DOHH2 (cell line): ENCODE measurements at regions not wholly inside any gene's neighbourhood (a gene's known extent, or its start where the extent isn't known, plus 50 kb on each side); places are given as distances from the start of the nearest gene placed in this dataset.
"Not testable (repeated sequence)": the region's sequence is repeated elsewhere in the genome, so short reads cannot be mapped to it uniquely, and the experiment has no call there.

ENCODE experiments used
- H3F3A ChIP-seq: fragments of 200-600 bp; sonication (generic), shearing (Covaris generic); 2 replicates; pipeline ENCODE4 v1.6.0; 2016; ENCODE audit warnings: antibody characterized with exemption, mild to moderate bottlenecking; ENCODE audit not compliant: control insufficient read depth, insufficient read depth
- H3K27ac ChIP-seq: fragments of 200-600 bp; sonication (generic); 2 replicates; pipeline ENCODE4 v1.5.1; 2014; ENCODE audit warnings: low read depth, mild to moderate bottlenecking, low read length, moderate library complexity
- H3K27me3 ChIP-seq: fragments of 200-600 bp; sonication (generic); 2 replicates; pipeline ENCODE4 v1.6.1; 2014; ENCODE audit warnings: mild to moderate bottlenecking, low read length, mixed read lengths; ENCODE audit not compliant: control insufficient read depth
- H3K36me3 ChIP-seq: fragments of 200-600 bp; sonication (generic); 2 replicates; pipeline ENCODE4 v1.6.1; 2014; ENCODE audit warnings: mild to moderate bottlenecking, low read length, moderate library complexity, mixed read lengths; ENCODE audit not compliant: control insufficient read depth
- H3K4me1 ChIP-seq: fragments of 200-600 bp; sonication (generic); 2 replicates; pipeline ENCODE4 v1.6.1; 2014; ENCODE audit warnings: mild to moderate bottlenecking, low read length, mixed read lengths; ENCODE audit not compliant: control insufficient read depth
- H3K4me2 ChIP-seq: fragments of 200-600 bp; sonication (generic); 2 replicates; pipeline ENCODE4 v1.6.0; 2014; ENCODE audit warnings: mild to moderate bottlenecking, low read length, moderate library complexity
- H3K4me3 ChIP-seq: fragments of 200-600 bp; sonication (generic); 2 replicates; pipeline ENCODE4 v1.5.1; 2014; ENCODE audit warnings: mild to moderate bottlenecking, low read length, mixed read lengths
- H3K79me2 ChIP-seq: fragments of 200-600 bp; sonication (generic); 2 replicates; pipeline ENCODE4 v1.6.1; 2014; ENCODE audit warnings: mild to moderate bottlenecking, low read length, mixed read lengths; ENCODE audit not compliant: control insufficient read depth
- H3K9me2 ChIP-seq: fragments of 200-600 bp; sonication (generic); replicated peaks from 2 replicates; pipeline ENCODE4 v1.6.1; 2014; ENCODE audit warnings: mild to moderate bottlenecking, low read length, mixed read lengths; ENCODE audit not compliant: control insufficient read depth
- H3K9me3 ChIP-seq: fragments of 200-600 bp; sonication (generic); 2 replicates; pipeline ENCODE4 v1.6.1; 2014; ENCODE audit warnings: antibody characterized with exemption, low read length, mixed read lengths; ENCODE audit not compliant: control insufficient read depth, insufficient read depth
- H4K20me1 ChIP-seq: fragments of 200-600 bp; sonication (generic); 2 replicates; pipeline ENCODE4 v1.6.0; 2014; ENCODE audit warnings: low read depth, mild to moderate bottlenecking, antibody characterized with exemption, low read length, moderate library complexity; ENCODE audit not compliant: control insufficient read depth, insufficient read depth
- CTCF ChIP-seq: fragments of 200-600 bp; sonication (generic); IDR thresholded peaks from one replicate; pipeline ENCODE4 v1.5.1; 2014; ENCODE audit warnings: antibody characterized with exemption, mild to moderate bottlenecking, low read depth, low read length; ENCODE audit not compliant: poor library complexity, severe bottlenecking
- EZH2phosphoT487 ChIP-seq: fragments of 200-600 bp; sonication (generic); IDR thresholded peaks from 2 replicates; pipeline ENCODE4 v1.6.1; 2017; ENCODE audit warnings: borderline replicate concordance, mild to moderate bottlenecking, antibody characterized with exemption, low read length, moderate library complexity, mixed read lengths

- no peaks in the 10 kb centered on the region for H3K27me3 ChIP-seq
- H3K4me1 ChIP-seq: peaks cover 3% of the 10 kb centered on the region; the same call in 1 of the 2 replicates
- no peaks in the 10 kb centered on the region for H4K20me1 ChIP-seq
- H3F3A ChIP-seq: no peaks in the 10 kb centered on the region
- H3K27ac ChIP-seq: no peak overlapping the region
- H3K4me2 ChIP-seq: no peak overlapping the region
- H3K4me3 ChIP-seq: no peak overlapping the region
- H3K9me2 ChIP-seq: no peaks in the 10 kb centered on the region
- TF ChIP-seq EZH2phosphoT487: no peak
- TF ChIP-seq CTCF: no peak
- no peaks in the 10 kb centered on the region for H3K9me3 ChIP-seq
- H3K36me3 ChIP-seq: no peaks in the 10 kb centered on the region
- no peaks in the 10 kb centered on the region for H3K79me2 ChIP-seq
Measured at GRCh38 chr9:2387166-2387565, 234.4 kb upstream of the VLDLR start.

- Histone ChIP-seq H4K20me1 (no peaks in the 10 kb centered on the region), H3K27ac (no peak overlapping the region), H3K36me3 (no peaks in the 10 kb centered on the region), H3K4me2 (no peak overlapping the region), H3K27me3 (no peaks in the 10 kb centered on the region), H3K4me3 (no peak overlapping the region), H3K9me2 (no peaks in the 10 kb centered on the region), H3K79me2 (no peaks in the 10 kb centered on the region), H3F3A (no peaks in the 10 kb centered on the region), H3K9me3 (no peaks in the 10 kb centered on the region), H3K4me1 (peaks cover 3% of the 10 kb centered on the region; the same call in 1 of the 2 replicates)
- no peak for TF ChIP-seq CTCF
- TF ChIP-seq EZH2phosphoT487: no peak
Measured at GRCh38 chr9:2389404-2389803, 232.2 kb upstream of the VLDLR start.

GRCh38 chr9:2390028-2390427 is 231.6 kb upstream of the VLDLR start:
- Histone ChIP-seq H3K4me3 (no peak overlapping the region), H3K9me3 (no peaks in the 10 kb centered on the region), H3K79me2 (no peaks in the 10 kb centered on the region), H3K27me3 (no peaks in the 10 kb centered on the region), H3K27ac (no peak overlapping the region), H3K9me2 (no peaks in the 10 kb centered on the region), H4K20me1 (no peaks in the 10 kb centered on the region), H3K4me1 (peaks cover 3% of the 10 kb centered on the region; the same call in 1 of the 2 replicates), H3K4me2 (no peak overlapping the region), H3F3A (no peaks in the 10 kb centered on the region), H3K36me3 (no peaks in the 10 kb centered on the region)
- no peak for TF ChIP-seq CTCF
- no peak for TF ChIP-seq EZH2phosphoT487

- not testable (repeated sequence) for H3F3A ChIP-seq, H3K36me3 ChIP-seq, H3K4me3 ChIP-seq, H3K27me3 ChIP-seq, H3K9me3 ChIP-seq, H3K4me2 ChIP-seq, H3K4me1 ChIP-seq, H3K9me2 ChIP-seq, H3K27ac ChIP-seq, H3K79me2 ChIP-seq, H4K20me1 ChIP-seq
Measured at GRCh38 chr9:2391509-2392132, 230.0 kb upstream of the VLDLR start.

- not testable (repeated sequence) for H3K9me3 ChIP-seq, H3K4me2 ChIP-seq, H3K79me2 ChIP-seq, H3K27me3 ChIP-seq, H3K36me3 ChIP-seq, H3K4me3 ChIP-seq, H3K27ac ChIP-seq, H3F3A ChIP-seq, H3K4me1 ChIP-seq, H4K20me1 ChIP-seq, H3K9me2 ChIP-seq
Measured at GRCh38 chr9:2394087-2394741, 227.4 kb upstream of the VLDLR start.
